HG03097 (cell line): ENCODE measurements at regions not wholly inside any gene's neighbourhood (a gene's known extent, or its start where the extent isn't known, plus 50 kb on each side); places are given as distances from the start of the nearest gene placed in this dataset.

ENCODE experiments used
- ATAC-seq: cut with Tn5 transposase; IDR thresholded peaks from one replicate; pipeline ENCODE4 v1.9.1; 2021; ENCODE audit not compliant: unreplicated experiment, low FRiP score

- ATAC-seq, result no peak
Measured at GRCh38 chr4:186927624-186928023, 204.0 kb upstream of the FAT1 start.

GRCh38 chr4:186930024-186930423, 206.4 kb upstream of the FAT1 start:
- ATAC-seq, result no peak

- no peak for ATAC-seq
Measured at GRCh38 chr4:186931519-186931918, 207.9 kb upstream of the FAT1 start.

GRCh38 chr4:186932196-186932595, 208.5 kb upstream of the FAT1 start:
- ATAC-seq, result no peak

GRCh38 chr4:186932631-186933187, 209.1 kb upstream of the FAT1 start:
- no peak for ATAC-seq

GRCh38 chr4:186934244-186934643, 210.6 kb upstream of the FAT1 start:
- ATAC-seq, result no peak

GRCh38 chr4:186934841-186935443, 211.3 kb upstream of the FAT1 start:
- ATAC-seq, result no peak

- ATAC-seq, result no peak
Measured at GRCh38 chr4:186935901-186936300, 212.2 kb upstream of the FAT1 start.

GRCh38 chr4:186936496-186937375, 213.1 kb upstream of the FAT1 start:
- ATAC-seq, result no peak

- ATAC-seq, result no peak
Measured at GRCh38 chr4:186939226-186939625, 215.6 kb upstream of the FAT1 start.

- ATAC-seq, result no peak
Measured at GRCh38 chr4:186939766-186940165, 216.1 kb upstream of the FAT1 start.

GRCh38 chr4:186940476-186940875, 216.8 kb upstream of the FAT1 start:
- ATAC-seq, result no peak

- ATAC-seq, result no peak
Measured at GRCh38 chr4:186942758-186943377, 219.2 kb upstream of the FAT1 start.

GRCh38 chr4:186943411-186943810, 219.8 kb upstream of the FAT1 start:
- no peak for ATAC-seq

GRCh38 chr4:186946136-186946535, 222.5 kb upstream of the FAT1 start:
- no peak for ATAC-seq

- ATAC-seq, result no peak
Measured at GRCh38 chr4:186946682-186947294, 223.1 kb upstream of the FAT1 start.

- no peak for ATAC-seq
Measured at GRCh38 chr4:186948361-186949242, 224.9 kb upstream of the FAT1 start.

- ATAC-seq, result no peak
Measured at GRCh38 chr4:186949847-186950246, 226.2 kb upstream of the FAT1 start.

- ATAC-seq, result no peak
Measured at GRCh38 chr4:186952709-186953108, 229.1 kb upstream of the FAT1 start.
